Suprapubic skin (tissue), 4 donors: ENCODE measurements at regions not wholly inside any gene's neighbourhood (a gene's known extent, or its start where the extent isn't known, plus 50 kb on each side); places are given as distances from the start of the nearest gene placed in this dataset.

Experiments used
- DNase-seq, 2 donors: peaks; one replicate each; pipeline ENCODE4 v3.0.0-alpha.2; 2019; ENCODE audit warnings: low spot score in 2 of 2
- H3K27ac ChIP-seq: fragments of 200-600 bp; sonication (generic); one replicate; pipeline ENCODE4 v1.5.1; 2019
- H3K27me3 ChIP-seq: fragments of 200-600 bp; sonication (generic); one replicate; pipeline ENCODE4 v1.5.1; 2019
- H3K36me3 ChIP-seq: fragments of 200-600 bp; sonication (generic); one replicate; pipeline ENCODE4 v1.5.1; 2019
- H3K4me1 ChIP-seq: fragments of 200-600 bp; sonication (generic); one replicate; pipeline ENCODE4 v1.5.1; 2019
- H3K4me3 ChIP-seq: fragments of 200-600 bp; sonication (generic); one replicate; pipeline ENCODE4 v1.5.1; 2019; ENCODE audit warnings: mild to moderate bottlenecking
- H3K9me3 ChIP-seq: fragments of 200-600 bp; sonication (generic); one replicate; pipeline ENCODE4 v1.5.1; 2019
- EP300 ChIP-seq: sonication (generic); formaldehyde crosslinking; IDR thresholded peaks from one replicate; pipeline ENCODE4 v1.6.1; 2017; ENCODE audit warnings: antibody characterized with exemption
- POLR2A ChIP-seq, 2 donors: fragments of 450-650 bp; IDR thresholded peaks; one replicate each; pipeline ENCODE4 v1.6.1; 2017; ENCODE audit warnings: antibody characterized with exemption in 2 of 2, mild to moderate bottlenecking in 2 of 2, moderate library complexity in 2 of 2
- POLR2AphosphoS5 ChIP-seq, 3 donors: sonication (generic); formaldehyde crosslinking; IDR thresholded peaks; one replicate each; pipeline ENCODE4 v1.6.1; 2017; ENCODE audit warnings: antibody characterized with exemption in 3 of 3
- WGBS: methylation state at CpG from one replicate; pipeline ENCODE4 v1.1.5; 2018; 5-methylcytosine and 5-hydroxymethylcytosine counted together
- TF ChIP-seq, protein P1 (sequence below), 2 donors: fragments of 200-600 bp in 1 of 2; fragments of 450-650 bp in 1 of 2; sonication (generic) in 1 of 2; IDR thresholded peaks; one replicate each; pipeline ENCODE4 v1.5.1; 2016 to 2019; ENCODE audit warnings: antibody characterized with exemption in 2 of 2, mild to moderate bottlenecking in 1 of 2, moderate library complexity in 1 of 2

DNA sequence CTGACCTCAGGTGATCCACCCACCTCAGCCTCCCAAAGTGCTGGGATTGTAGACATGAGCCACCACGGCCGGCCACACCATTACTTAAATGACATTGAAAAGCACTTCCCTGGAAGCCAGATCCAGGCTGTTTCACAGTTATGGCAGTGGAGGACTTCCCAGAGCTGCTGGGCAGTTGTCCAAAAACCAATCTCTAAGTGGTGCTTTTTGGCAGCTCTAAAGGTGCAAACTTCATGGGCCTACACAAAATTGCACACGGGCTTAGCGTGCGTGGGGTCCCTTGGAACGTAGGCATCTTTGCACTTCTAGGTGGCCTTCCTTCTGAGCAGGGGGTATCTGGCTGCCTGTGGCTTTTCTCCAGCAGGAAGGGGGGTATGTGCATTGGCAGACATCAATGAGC lies 172.3 kb downstream of the SHOX start:
- no CpG with 5 or more reads among the region's 6 CpGs for WGBS
- DNase-seq = no peak
- H3K27me3 ChIP-seq = no peaks in the 10 kb centered on the region
- TF ChIP-seq POLR2AphosphoS5 (IDR thresholded peaks at IDR 0.05) = no peak
- no peak for TF ChIP-seq POLR2A (IDR thresholded peaks at IDR 0.05)
- no peak for TF ChIP-seq EP300
- TF ChIP-seq, protein P1, sequence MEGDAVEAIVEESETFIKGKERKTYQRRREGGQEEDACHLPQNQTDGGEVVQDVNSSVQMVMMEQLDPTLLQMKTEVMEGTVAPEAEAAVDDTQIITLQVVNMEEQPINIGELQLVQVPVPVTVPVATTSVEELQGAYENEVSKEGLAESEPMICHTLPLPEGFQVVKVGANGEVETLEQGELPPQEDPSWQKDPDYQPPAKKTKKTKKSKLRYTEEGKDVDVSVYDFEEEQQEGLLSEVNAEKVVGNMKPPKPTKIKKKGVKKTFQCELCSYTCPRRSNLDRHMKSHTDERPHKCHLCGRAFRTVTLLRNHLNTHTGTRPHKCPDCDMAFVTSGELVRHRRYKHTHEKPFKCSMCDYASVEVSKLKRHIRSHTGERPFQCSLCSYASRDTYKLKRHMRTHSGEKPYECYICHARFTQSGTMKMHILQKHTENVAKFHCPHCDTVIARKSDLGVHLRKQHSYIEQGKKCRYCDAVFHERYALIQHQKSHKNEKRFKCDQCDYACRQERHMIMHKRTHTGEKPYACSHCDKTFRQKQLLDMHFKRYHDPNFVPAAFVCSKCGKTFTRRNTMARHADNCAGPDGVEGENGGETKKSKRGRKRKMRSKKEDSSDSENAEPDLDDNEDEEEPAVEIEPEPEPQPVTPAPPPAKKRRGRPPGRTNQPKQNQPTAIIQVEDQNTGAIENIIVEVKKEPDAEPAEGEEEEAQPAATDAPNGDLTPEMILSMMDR (IDR thresholded peaks at IDR 0.05) = no peak
- no peaks in the 10 kb centered on the region for H3K36me3 ChIP-seq
- H3K27ac ChIP-seq = no peak overlapping the region
- no peak overlapping the region for H3K4me3 ChIP-seq
- peaks cover 14% of the 10 kb centered on the region for H3K9me3 ChIP-seq
- no peaks in the 10 kb centered on the region for H3K4me1 ChIP-seq

- DNase-seq = no peak
- WGBS = 94% methylated on average over 3 of the region's 3 CpGs
Observed at GRCh38 chrX:799808-800207, 169.2 kb downstream of the SHOX start.

DNA sequence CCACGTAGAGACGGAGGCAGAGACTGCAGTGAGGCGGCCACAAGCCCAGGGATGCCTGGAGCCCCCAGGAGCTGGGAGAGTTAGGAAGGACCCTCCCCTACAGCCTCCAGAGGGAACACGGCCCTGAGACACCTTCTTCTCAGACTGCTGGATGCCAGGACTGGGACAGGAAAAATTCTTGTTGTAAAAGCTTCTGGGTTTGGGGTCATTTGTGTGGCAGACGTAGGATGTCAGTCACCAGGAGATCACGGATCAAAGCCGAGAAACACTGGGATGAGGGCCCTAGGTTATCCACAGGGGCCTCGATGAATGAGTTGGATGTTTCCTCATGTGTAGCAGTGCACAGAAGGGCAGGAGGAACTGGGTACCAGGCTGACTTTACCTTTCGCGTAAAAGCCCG lies 163.7 kb downstream of the SHOX start:
- 84% methylated on average over 11 of the region's 11 CpGs for WGBS
- DNase-seq = no peak
- TF ChIP-seq POLR2A (IDR thresholded peaks at IDR 0.05) (no peak), POLR2AphosphoS5 (IDR thresholded peaks at IDR 0.05) (no peak), EP300 (no peak)
- TF ChIP-seq, protein P1 (IDR thresholded peaks at IDR 0.05) = no peak

More at GRCh38 chrX:799808-800207, 169.2 kb downstream of the SHOX start:
- Histone ChIP-seq H3K9me3 (peaks cover 8% of the 10 kb centered on the region), H3K27ac (no peak overlapping the region), H3K36me3 (no peaks in the 10 kb centered on the region), H3K27me3 (no peaks in the 10 kb centered on the region), H3K4me1 (no peaks in the 10 kb centered on the region), H3K4me3 (no peak overlapping the region)
- TF ChIP-seq, protein P1 (IDR thresholded peaks at IDR 0.05) = no peak
- TF ChIP-seq POLR2A (IDR thresholded peaks at IDR 0.05) (no peak), EP300 (no peak), POLR2AphosphoS5 (IDR thresholded peaks at IDR 0.05) (no peak)

DNA sequence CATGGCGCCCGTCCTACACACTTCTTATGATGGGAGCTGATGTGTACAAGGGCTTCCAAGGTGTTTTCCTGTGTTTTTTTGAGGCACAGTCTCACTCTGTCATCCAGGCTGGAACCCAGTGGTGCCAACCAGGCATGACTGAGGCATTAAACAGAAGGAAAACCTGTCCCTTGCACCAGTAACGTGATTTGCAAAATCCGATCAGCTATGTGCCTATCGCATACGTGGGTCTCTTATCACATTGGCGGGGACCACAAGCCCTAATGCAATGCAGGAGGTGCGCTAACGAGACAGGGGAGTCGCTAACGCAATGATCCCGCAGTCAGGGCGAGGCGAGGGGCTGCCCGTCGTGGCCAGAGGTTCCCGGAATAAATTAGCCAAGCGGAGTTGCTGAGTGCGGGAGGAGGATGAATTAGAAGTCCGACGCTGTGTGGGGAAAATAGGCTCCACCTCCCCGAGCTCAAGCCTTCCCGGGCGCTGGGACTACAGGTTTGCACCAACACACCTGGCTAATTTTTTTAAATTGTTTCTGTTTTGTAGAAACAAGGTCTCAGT lies 162.7 kb downstream of the SHOX start:
- no peak overlapping the region for H3K4me3 ChIP-seq
- H3K4me1 ChIP-seq = no peaks in the 10 kb centered on the region
- H3K9me3 ChIP-seq = no peaks in the 10 kb centered on the region
- H3K27ac ChIP-seq = no peak overlapping the region
- H3K36me3 ChIP-seq = no peaks in the 10 kb centered on the region
- no peak for DNase-seq
- WGBS = 73% methylated on average over 24 of the region's 24 CpGs
- H3K27me3 ChIP-seq = peaks cover 25% of the 10 kb centered on the region
- TF ChIP-seq POLR2A (IDR thresholded peaks at IDR 0.05) (no peak), EP300 (no peak), POLR2AphosphoS5 (IDR thresholded peaks at IDR 0.05) (no peak)
- TF ChIP-seq, protein P1 (IDR thresholded peaks at IDR 0.05) = no peak

More for the DNA sequence above, 163.7 kb downstream of the SHOX start:
- Histone ChIP-seq H3K9me3 (no peaks in the 10 kb centered on the region), H3K36me3 (no peaks in the 10 kb centered on the region), H3K27me3 (peaks cover 19% of the 10 kb centered on the region), H3K4me3 (no peak overlapping the region), H3K27ac (no peak overlapping the region), H3K4me1 (no peaks in the 10 kb centered on the region)

GRCh38 chrX:791479-792034 lies 161.0 kb downstream of the SHOX start:
- Histone ChIP-seq H3K9me3 (no peaks in the 10 kb centered on the region), H3K27ac (no peak overlapping the region), H3K27me3 (peaks cover 25% of the 10 kb centered on the region), H3K4me1 (no peaks in the 10 kb centered on the region), H3K36me3 (no peaks in the 10 kb centered on the region), H3K4me3 (no peak overlapping the region)
- TF ChIP-seq EP300 (no peak), POLR2A (IDR thresholded peaks at IDR 0.05) (no peak), POLR2AphosphoS5 (IDR thresholded peaks at IDR 0.05) (no peak)
- TF ChIP-seq, protein P1 (IDR thresholded peaks at IDR 0.05) = no peak
- no peak for DNase-seq
- 34% methylated on average over 14 of the region's 14 CpGs for WGBS
